ENCODE measurements at regions not wholly inside any gene's neighbourhood (a gene's known extent, or its start where the extent isn't known, plus 50 kb on each side); places are given as distances from the start of the nearest gene placed in this dataset.

DNA sequence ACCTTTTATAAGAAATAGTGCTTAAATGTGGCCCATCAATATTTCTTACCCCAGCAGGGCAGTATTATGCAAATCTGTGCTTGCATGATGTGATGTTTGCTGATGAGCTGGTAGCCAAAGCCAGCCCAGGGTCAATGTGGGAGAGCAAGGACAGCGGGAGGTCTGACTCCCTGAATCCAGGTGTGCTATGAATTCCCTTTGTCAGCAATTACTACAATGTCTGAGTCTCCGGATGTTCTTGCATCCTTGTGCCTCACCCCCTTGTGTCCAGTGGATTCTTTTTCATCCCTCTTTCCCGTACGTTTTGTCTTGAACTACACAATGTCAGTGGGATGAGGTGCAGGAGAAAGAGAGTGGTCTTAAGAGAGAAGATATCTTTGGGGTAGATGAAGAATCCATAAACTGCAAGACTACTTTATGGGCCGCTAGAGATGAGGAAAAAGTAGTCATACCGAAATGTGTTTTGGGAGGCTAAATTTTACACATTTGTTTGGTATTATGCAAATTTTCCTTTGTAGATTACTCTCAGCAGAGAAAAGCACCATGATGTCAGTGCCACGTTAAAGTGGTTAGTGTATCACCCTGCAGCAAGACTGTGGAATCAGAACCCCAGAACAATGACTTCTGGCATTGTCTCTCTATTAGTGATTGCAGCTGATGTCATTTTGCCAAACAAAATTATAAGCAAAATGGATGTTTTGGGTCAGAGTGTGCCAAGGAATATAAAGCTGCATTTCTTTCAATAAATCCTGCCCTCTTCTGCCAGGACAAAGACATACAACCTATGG lies 53.5 kb upstream of the TSHZ3 start:
- DNase-seq (ENCODE audit: low read depth), result no peak

DNA sequence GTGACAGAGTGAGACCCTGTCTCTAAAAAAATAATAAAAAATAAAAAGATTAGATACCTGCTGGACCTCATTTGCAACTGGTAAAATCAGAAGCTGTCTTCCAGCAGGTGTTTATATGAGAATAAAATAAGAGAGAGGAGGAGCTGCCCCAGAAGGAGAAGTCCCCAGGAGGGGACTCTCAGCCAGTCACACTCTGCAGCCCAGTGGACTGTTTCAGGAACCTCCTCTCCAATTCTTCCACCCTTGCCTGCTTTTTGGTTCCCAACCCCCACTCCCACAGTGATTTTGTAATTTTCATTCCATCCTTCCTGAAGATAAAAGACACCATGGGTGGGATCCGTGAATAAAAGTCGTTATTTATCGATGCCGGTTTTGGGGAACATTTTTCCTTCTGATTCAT lies 56.9 kb upstream of the TSHZ3 start:
- no peak for DNase-seq (ENCODE audit: low read depth)

DNA sequence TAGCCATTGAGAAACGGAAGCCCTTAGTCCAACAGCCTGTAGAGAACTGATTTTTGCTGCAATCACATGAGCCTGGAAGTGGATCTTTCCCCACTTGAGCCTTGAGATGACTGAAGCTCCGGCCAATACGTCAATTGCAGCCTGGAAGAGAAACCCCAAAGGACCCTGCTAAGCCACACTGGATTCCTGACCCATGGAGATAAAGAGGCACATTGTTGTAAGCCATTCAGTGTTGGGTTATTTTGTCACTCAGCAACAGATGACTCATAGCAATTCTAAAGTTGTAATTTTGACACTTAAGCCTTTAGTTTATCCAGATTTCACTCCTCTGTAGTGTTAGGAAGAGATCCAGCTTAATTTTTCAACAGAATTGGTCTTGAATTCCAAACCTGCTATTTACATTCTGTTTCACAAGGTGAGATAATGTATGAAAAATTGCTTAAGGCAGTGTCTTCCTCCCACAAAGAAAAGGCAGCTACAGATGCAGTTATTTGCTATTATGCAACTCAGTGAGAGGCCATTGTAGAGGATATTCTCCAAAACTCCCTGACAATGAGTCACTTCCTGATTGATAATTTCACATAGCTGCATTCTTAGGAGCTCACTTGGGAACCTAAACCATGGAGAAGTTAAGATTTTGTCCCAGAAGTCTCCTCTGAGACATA lies 59.4 kb upstream of the TSHZ3 start:
- peak; percentile 92 for DNase-seq (ENCODE audit: low read depth)

DNA sequence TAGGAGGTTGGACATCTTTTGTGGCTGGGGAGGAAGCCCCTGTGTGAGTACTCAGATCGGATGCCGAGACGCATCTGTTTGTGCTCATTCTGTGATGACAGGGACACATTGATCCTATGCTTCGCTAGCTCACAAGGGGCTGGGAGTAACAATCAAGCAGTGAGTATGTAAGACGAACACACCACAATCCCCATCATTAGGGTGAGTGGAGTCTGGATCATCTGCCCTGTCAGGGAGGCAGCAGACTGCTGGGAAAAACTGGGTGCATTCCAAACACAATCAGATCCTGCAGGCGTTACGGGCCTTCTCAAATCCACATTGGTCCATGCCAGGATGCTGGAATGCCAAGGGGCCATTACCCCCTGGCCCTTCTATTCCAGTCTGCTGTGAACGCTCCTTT lies 64.1 kb upstream of the TSHZ3 start:
- DNase-seq (ENCODE audit: low read depth), result no peak

DNA sequence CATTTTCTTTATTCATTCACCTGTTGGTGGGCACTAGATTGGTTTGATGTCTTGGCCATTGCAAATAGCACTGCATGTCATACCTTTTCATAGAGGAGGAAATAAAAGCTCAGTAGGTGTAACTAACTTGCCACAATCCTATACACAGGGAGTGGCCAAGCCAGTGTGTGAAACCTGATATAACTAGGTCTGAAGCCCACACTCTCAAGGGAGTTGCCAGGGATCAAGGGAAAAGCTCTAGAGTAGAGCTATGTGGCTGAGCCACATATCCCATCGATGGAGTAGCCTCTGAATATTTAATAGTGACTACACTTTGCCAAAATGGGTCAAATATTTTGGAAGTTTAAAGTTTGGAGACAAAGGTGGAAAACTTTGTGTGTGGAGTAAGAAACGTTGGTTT lies 66.1 kb upstream of the TSHZ3 start:
- no peak for DNase-seq (ENCODE audit: low read depth)

DNA sequence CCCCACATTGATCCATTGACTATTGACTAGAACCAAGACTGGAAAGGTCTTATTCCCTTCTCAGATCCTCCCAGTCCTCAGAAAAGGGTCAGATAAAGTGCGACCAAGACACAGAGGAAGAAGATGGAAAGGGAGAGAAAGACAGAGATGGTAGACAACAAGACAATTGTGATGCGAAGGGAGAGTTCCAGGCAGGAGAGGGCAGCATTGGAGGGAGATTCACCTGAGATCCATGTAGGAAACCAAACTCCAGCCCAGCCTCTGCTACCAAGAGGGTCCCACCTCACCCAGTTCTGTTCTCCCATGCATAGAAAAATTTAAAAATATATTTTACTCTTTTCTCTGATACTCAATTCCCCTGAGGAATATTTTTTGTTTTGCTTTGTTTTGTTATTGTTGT lies 67.3 kb upstream of the TSHZ3 start:
- DNase-seq (ENCODE audit: low read depth), result no peak

DNA sequence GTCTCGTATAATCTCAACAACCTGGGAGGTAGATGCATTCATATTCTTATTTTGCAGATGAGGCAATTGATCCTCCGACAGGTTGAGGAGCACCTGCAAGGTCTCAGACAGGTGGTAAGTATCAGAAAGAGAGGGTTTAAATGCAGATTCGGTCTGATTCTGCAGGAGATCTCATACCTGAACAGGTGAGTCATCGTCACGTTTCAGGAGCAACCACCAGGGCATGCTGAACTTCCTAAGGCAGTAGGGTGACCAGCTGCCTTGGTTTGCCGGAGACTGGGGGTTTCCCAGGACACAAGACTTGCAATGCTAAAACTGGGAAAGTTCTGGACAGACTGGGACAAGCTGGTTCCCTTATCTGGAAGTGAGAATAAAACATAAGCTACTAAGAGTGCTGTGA lies 68.8 kb upstream of the TSHZ3 start:
- DNase-seq (ENCODE audit: low read depth), result no peak

DNA sequence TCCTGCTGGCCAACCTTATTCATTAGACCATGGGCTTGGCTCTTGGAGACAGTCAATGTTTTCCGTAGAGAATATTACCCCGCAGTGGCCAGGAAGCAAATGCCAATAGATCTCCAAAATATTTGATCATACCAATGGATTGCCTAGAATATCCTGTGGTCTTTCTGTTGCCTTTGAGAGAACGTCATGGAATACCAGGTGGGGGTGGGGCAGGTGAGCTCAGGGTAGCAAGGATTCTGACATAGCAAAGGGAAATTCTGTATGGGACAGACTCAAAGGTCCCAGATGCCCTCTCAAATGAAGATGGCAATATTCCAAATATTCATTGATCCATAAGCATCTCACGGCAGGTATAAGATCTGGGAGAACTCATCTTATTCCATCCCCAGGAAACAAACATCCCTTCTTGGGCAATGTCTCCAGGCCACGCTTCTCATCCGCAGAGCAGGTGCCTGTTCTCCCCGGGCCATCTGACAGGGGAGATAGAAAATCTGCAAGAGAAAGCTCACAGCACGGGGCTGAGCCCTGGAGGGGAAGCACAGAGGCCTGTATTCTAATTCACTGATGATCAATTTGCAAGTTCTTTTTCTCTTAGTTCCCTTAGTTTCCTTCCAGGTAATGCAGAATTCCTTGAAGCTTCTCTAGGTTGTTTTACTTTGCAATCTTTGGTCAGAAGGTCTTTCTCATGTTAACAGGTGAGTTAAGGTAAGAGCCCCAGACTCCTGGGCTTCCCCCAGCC lies 69.6 kb upstream of the TSHZ3 start:
- no peak for DNase-seq (ENCODE audit: low read depth)

DNA sequence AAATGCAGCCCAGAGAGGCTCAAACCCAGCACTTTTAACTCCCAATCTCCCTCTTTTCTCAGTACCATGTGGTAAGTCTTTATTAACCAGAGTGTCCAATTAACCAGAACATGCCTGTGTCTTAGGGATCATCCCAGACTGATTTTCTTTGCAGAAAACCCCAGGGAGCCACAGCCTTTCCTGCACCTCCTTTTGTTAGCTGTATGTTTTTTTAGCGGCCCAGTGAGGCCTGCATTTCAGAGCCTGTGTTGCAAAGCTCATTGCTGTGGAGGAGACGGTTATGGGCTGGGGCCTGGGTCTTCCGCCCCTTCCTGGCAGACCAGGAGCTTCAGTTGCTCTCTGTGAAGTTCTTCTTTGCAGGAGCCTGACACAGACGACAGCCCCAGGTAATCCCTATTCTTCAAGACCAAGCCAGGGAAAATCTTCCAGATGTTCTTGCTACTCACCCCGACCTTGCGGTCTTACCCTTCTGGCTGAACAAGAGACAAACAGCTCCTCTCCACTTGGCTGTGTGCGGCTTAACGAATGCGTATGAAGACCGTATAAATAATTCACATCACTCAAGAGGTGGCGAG lies 70.7 kb upstream of the TSHZ3 start:
- no peak for DNase-seq (ENCODE audit: low read depth)

DNA sequence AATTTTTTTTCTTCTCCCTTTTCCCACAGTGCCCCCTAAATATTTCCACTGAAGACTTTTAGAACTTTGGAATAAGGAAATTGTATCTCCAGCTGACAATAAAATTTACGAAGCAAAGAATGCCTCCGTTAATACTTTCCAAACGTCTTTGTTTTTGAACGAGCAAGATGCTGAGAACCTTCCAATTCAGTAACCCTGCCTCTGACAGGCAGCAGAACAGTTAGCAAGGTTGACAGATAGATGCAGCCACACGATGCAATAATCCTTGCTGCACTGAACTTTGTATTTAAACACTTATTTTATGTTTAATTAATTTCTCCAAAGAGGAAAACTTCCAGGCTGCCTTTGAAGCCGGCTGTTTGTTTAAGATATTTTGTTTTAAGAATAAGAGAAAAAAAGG lies 71.8 kb upstream of the TSHZ3 start:
- DNase-seq (ENCODE audit: low read depth), result no peak

DNA sequence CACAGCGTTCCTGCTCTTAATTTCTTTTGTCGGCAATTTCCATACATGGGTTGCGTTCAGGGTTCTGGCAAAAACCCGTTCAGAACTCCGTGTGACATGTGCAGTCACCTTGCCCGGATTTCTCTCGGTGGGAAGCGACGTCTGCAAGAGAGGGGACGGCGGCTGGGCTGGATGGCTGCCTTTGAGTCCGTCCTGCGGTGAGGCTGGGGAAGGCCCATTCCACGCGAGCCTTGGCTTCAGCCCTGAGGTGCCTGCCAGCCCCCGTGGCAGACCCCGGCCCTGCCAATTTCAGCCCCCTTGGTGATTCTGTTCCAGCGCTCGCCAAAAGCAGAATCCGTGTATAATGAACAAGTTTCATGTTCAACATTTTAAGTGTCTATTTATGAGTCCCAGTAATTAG lies 72.6 kb upstream of the TSHZ3 start:
- DNase-seq (ENCODE audit: low read depth), result no peak

DNA sequence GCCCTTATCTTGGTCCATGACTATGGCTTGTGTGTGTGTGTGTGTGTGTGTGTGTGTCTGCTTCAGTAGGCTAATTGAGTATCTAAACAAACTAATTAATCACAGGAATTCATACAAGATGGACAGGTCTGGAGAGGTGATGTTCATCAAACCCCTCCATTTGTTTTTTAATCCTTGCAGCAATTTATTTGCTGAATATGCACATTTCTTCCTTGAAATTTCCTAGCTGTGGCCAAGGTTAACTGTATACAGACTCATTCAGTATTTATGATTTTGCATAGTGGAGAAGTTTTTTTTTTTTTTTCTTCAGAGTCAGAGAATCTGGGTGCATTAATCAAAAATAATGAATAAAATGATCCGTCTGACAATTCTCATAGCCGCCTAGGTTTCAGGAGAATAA lies 74.7 kb upstream of the TSHZ3 start:
- no peak for DNase-seq (ENCODE audit: low read depth)

DNA sequence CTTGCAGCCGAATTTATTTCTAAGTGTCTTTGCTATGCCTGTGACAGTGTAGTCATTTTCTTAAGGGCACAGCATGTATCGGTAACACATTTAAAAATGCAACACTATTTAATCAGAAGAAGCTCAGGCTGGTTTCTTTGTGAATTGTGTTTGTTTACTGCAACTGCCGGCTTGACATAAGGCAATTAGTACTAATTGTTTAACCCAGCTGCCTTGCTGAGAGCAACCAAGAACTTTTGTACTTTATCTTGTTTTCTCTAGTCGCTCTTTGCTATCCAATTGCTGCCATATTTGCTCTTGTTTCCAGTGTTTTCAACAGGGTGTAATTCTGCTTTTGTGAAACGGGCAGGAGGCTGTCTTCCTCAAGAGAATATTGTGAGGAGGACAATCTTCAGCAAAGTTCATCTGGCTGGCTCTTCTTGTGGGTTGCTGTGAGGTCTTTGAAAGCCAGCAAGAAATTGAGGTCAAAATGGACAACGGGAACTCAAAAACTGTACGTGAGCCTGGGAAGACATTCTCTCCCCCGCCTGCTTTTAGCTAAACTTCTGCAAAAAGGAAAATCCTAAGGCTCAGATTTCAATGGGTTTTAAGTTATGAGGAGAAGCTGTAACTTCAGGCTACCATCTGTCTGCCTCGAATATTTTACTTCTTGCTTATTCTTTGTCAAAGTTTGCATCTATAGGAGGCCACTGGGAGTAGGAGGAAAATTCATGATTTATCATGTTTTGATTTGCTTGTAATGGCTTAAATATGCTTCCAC lies 75.8 kb upstream of the TSHZ3 start:
- no peak for DNase-seq (ENCODE audit: low read depth)

DNA sequence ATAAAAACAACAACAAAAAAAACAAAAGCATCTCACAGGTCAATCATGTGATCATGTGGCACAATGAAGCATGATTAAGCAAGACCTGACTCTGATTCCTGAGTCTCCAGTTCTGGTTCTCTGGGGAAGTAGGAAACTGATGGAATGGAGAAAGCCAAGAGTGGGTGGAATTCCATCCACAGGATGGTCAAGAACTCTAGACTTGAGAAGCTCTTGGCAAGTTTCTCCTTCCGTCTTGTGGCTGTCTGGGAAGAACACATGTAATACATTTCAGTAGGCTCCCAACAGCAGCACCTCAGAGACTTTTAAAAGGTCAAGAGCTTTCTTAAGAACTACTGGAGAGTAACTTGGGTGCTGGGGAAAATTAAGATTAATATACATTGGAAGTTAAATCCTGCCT lies 78.6 kb upstream of the TSHZ3 start:
- no peak for DNase-seq (ENCODE audit: low read depth)

DNA sequence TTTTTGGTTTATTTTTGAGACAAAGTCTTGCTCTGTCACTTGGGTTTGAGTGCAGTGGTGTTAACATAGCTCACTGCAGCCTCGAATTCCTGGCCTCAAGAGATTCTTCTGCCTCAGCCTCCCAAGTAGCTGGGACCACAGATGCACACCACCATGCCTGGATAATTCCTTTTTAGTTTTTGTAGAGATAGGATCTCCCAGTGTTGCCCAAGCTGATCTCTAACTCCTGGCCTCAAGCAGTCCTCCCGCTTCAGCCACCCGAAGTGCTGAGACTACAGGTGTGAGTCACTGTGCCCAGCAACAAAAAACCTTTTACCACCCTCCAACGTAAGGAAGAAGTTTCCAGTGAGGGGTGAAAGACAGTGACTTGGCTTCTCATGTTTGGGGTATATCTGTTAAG lies 81.1 kb upstream of the TSHZ3 start:
- no peak for DNase-seq (ENCODE audit: low read depth)

DNA sequence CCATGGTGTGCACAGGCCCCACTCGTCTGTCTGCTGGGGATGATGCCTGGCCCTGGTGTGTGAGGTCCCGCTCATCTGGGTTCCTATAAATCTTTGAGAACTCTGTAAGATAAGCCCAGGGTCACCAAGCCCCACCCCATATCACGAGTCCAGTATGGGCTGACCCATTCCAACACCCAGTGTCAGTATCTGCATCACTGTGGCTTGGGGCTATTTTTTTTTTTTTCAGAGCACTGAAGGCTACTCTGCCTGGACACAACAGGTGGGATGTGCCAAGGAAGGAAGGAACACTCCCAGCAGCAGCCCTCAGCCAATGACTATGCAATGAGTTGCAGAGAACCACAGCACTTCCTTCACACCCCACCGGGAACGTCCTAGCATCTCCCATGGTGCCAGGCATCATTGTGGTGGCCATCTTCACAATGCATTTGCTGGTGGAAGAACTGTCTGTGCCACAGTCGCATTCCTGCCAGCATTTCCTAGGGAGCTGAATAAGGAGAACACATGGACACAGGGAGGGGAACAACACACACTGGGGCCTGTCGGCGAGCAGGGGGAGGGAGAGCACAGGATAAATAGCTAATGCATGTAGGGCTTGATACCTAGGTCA lies 83.1 kb upstream of the TSHZ3 start:
- DNase-seq (ENCODE audit: low read depth), result no peak

DNA sequence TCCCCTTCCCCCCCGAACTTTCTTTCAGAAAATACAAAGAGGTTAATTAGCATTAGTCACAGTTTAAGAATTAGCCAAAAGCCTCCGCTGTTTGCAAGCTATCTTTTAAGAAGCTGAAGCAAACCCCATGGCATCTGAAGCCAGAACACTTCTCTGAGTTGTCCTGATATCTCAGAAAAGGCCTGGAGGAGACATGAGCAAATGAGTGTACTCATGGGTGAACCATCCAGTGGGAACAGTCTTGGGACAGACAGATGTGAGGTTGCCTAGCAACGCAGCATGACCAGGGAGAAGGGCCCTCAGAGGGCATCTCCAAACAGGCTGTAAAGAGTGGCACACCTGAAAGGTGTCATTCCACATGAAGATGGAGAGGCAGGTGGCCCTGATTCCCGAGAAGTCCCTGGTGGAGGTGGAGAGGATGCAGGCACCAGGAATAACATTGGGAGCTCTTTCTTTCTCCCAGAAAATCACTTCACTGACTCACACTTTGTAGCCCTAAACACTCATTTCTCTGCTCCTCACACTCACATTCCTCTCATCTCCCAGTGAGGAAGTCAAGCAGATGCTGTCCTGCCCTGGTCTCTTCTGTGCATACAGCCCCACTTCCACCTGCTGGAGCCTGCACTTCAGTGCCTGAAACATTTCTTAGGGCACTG lies 87.0 kb upstream of the TSHZ3 start:
- DNase-seq (ENCODE audit: low read depth), result peak; percentile 51

DNA sequence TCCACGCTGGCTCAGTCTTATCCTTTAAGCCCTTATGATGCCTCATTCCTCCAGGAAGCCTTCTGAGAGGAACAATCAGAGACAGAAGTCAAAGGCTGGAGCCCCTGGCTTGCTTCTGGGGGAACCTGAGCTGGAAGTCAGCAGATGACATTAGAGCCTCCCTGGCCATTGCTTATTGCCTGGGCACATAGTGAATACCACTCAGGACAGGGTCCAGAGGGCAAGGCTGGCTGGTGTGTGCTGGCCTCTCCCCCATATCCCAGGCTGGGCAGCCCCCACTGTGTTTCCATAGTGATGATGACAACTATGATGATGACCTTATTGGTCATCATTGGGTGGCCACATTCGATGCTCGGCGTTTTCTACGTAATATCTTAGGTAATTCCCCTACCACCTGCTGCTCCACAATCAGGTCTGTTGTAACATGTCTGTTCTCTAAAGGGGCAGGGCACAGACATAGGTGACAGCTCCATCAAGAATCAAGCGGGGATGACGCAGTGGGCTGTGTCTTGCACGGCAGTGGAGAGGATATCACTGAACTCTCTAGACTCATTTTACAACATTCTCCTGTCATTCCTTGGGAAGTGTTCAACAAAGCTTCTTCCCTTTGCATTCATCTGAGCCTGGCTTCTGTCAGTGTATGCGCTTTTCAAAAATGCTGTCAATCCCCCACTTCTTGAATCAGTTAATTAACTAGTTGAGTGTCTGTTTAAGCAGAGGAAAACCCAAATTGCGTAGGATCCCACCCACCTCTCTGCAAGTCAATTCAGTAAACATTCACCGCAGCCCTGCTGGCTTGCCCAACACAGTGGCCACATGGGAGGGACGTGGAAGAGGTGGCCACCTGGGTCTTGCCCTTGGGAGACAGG lies 89.4 kb upstream of the TSHZ3 start:
- DNase-seq (ENCODE audit: low read depth), result no peak

DNA sequence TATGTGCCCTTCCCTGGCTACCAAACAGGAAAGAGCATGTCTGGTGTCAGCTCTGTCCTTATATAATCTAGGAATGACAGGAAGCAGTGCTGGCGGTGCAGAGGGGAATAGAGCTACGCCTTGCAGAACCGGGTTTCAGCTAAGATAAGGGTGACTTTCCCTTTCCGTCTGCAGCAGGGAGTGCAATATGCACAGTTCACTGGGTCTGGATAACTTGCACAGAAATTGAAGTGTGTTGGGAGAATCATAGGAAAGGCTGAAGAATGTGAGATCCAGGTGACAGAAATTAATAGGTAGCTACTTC lies 90.0 kb upstream of the TSHZ3 start:
- DNase-seq (ENCODE audit: low read depth), result no peak

DNA sequence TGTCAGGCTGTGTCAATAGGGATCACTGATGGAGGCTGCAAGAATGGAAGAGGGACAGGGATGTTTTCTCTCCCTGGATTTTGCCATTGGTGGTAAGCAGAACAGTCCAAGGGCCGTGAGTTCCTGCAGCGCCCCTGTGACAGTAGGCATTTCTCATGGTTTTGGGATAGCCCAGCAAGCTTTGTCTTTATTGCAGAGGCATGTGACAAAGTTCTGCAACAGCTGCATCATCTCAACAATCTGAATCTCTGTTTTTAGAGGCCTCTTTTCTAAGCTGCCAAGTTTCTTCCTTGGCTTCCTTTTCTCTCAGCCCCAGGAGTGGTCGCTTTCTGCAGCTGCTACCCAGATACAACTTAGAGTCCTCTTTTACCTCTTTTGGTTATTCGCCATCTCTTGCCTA lies 95.7 kb upstream of the TSHZ3 start:
- no peak for DNase-seq (ENCODE audit: low read depth)

All from ELR (cell line).